Activated T-helper 17 cell treated with anti-CD3 and anti-CD28 coated beads, Interleukin-2, amount 50 U/mL, for 72 hours (primary cell): ENCODE measurements at regions not wholly inside any gene's neighbourhood (a gene's known extent, or its start where the extent isn't known, plus 50 kb on each side); places are given as distances from the start of the nearest gene placed in this dataset.
A peak's percentile ranks its signal among the peaks of the same experiment; 100 is the strongest.

ENCODE experiments used
- ATAC-seq: fragments of 150-1000 bp; cut with Tn5 transposase; replicated peaks from 2 replicates; pipeline ENCODE4 v1.10.0; 2021; ENCODE audit warnings: mild to moderate bottlenecking, moderate library complexity
- H3K27ac Mint-ChIP-seq: one replicate; pipeline ENCODE4 v1.8.0; 2022; ENCODE audit warnings: mixed read lengths
- H3K27me3 Mint-ChIP-seq: one replicate; pipeline ENCODE4 v1.8.0; 2022; ENCODE audit warnings: mixed read lengths
- H3K36me3 Mint-ChIP-seq: one replicate; pipeline ENCODE4 v1.8.0; 2022; ENCODE audit warnings: low read depth, mild to moderate bottlenecking, mixed read lengths
- H3K4me1 Mint-ChIP-seq: one replicate; pipeline ENCODE4 v1.8.0; 2022; ENCODE audit warnings: mixed read lengths
- H3K4me3 Mint-ChIP-seq: one replicate; pipeline ENCODE4 v1.8.0; 2022; ENCODE audit warnings: mild to moderate bottlenecking, mixed read lengths
- H3K9me3 Mint-ChIP-seq: one replicate; pipeline ENCODE4 v1.8.0; 2022; ENCODE audit warnings: mixed read lengths

GRCh38 chr11:15635521-15635920, 520.8 kb downstream of the INSC start:
- no peak for ATAC-seq
- Mint-ChIP-seq H3K9me3 (no peaks in the 10 kb centered on the region), H3K36me3 (no peaks in the 10 kb centered on the region), H3K27me3 (peaks cover 19% of the 10 kb centered on the region), H3K27ac (no peak overlapping the region), H3K4me1 (no peaks in the 10 kb centered on the region), H3K4me3 (no peak overlapping the region)

DNA sequence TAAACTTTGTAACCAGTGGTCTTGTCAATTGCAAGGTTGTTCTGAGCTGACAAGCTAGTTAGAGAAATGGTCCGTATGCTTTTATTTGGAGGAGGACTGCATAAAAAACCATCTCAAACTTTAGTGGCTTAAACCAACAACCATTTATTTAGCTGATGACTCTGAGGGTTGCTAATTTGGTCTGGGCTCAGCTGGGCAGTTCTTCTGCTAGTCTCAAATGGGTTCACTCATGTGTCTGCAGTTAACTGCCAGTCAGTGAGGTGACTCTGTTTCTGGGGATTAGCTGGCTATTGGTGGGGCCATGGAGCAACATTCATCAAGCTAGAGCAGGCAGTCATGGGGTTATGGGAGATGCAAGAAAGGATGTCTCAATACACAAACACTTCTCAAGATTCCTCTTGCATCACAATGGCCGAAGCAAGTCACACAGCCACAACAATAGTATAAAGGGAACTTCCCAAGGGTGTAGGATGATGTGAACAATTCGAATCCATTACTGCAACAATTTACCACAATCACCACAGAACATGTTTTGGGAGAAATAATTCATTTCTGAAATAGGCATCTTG, 521.9 kb downstream of the INSC start:
- Mint-ChIP-seq H3K36me3 (no peaks in the 10 kb centered on the region), H3K9me3 (no peaks in the 10 kb centered on the region), H3K4me1 (no peaks in the 10 kb centered on the region), H3K4me3 (no peak overlapping the region), H3K27me3 (peaks cover 16% of the 10 kb centered on the region), H3K27ac (no peak overlapping the region)
- ATAC-seq = no peak

GRCh38 chr11:15638386-15638787, 523.7 kb downstream of the INSC start:
- H3K36me3 Mint-ChIP-seq = no peaks in the 10 kb centered on the region
- no peaks in the 10 kb centered on the region for H3K4me1 Mint-ChIP-seq
- H3K9me3 Mint-ChIP-seq = no peaks in the 10 kb centered on the region
- no peak overlapping the region for H3K27ac Mint-ChIP-seq
- no peak for ATAC-seq
- H3K4me3 Mint-ChIP-seq = no peak overlapping the region
- H3K27me3 Mint-ChIP-seq = peaks cover 15% of the 10 kb centered on the region

DNA sequence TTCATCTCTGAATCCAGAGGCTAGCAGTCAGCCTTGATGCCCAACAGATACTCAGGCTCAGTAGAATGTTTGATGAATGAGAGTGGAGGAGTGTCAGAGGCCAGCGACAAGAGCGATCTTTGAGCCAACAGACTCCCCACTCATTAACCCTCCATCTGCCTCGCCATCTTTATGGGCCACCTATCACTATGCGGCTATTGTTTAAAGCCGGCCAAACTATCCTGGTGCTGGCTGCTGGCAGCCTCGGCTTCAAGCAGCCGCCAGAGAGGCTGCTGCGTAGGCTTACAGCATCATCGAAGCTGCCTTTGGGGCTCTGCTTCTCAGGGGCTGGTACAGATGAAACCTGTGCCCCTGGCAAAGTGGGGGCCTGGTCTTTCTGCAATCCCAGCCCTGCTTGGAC, 525.6 kb downstream of the INSC start:
- H3K27ac Mint-ChIP-seq = no peak overlapping the region
- H3K4me3 Mint-ChIP-seq = no peak overlapping the region
- no peaks in the 10 kb centered on the region for H3K9me3 Mint-ChIP-seq
- H3K27me3 Mint-ChIP-seq = peaks cover 20% of the 10 kb centered on the region
- ATAC-seq = no peak
- H3K36me3 Mint-ChIP-seq = no peaks in the 10 kb centered on the region
- H3K4me1 Mint-ChIP-seq = no peaks in the 10 kb centered on the region

DNA sequence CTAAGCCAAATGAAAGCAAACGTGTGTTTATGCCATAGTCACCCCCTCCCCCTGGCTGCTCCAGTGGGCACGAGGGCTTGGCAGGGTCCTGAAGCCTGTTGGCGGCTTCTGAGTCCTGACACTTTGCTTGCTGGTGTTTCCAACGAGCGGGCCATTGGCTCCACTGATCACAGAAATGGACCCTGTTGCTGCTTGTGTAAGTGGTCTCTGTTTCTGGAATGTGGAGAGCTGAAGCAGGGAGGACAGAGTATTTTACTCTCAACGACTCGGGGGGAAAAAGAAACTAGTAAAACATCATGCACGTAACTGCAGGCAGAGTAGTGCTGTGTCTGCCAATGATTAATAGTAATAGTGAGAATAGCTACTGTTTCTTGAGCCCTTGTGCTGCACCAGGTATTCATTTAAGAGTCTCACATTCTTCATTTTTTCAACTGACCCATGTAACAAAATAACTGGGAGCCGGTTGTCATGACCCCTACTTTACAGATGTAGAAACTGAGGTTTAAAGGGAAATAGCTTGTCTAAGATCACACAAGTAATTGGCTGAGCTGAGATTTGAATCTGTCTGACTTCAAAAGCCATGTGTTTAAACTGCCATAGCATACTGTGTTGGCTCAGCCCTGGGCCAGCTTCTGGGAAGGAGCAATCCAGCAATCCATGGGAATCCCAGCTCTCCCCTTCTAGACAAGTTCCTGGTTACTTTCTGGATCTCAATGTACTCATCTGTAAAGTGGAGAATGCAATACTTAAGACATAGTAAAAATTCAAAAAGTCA, 526.7 kb downstream of the INSC start:
- no peaks in the 10 kb centered on the region for H3K9me3 Mint-ChIP-seq
- H3K4me1 Mint-ChIP-seq = no peaks in the 10 kb centered on the region

DNA sequence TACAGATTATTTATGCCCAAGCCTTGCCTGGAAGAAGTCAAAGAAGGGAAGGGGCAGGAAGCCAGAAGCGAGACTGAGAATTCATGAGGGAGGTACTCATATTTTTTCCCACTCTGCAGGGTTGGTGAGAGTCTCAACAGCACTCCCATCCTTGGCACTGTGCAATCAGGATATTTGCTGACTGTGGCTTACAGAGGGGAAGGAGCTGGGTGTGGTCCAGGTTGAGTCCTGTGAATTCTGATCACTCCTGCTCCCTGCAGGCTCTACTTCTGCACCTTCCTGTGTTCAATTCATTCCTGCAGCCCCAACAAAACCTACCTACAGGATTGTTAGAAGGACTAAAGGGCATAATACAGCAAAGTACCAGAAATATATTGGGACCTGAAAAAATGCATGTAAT, 530.5 kb downstream of the INSC start:
- Mint-ChIP-seq H3K4me1 (no peaks in the 10 kb centered on the region), H3K36me3 (no peaks in the 10 kb centered on the region), H3K27me3 (peaks cover 11% of the 10 kb centered on the region), H3K9me3 (no peaks in the 10 kb centered on the region), H3K4me3 (no peak overlapping the region), H3K27ac (no peak overlapping the region)
- ATAC-seq = no peak

More for the DNA sequence above, 526.7 kb downstream of the INSC start:
- no peak for ATAC-seq
- Mint-ChIP-seq H3K27ac (no peak overlapping the region), H3K4me3 (no peak overlapping the region), H3K27me3 (peaks cover 14% of the 10 kb centered on the region), H3K36me3 (no peaks in the 10 kb centered on the region)

DNA sequence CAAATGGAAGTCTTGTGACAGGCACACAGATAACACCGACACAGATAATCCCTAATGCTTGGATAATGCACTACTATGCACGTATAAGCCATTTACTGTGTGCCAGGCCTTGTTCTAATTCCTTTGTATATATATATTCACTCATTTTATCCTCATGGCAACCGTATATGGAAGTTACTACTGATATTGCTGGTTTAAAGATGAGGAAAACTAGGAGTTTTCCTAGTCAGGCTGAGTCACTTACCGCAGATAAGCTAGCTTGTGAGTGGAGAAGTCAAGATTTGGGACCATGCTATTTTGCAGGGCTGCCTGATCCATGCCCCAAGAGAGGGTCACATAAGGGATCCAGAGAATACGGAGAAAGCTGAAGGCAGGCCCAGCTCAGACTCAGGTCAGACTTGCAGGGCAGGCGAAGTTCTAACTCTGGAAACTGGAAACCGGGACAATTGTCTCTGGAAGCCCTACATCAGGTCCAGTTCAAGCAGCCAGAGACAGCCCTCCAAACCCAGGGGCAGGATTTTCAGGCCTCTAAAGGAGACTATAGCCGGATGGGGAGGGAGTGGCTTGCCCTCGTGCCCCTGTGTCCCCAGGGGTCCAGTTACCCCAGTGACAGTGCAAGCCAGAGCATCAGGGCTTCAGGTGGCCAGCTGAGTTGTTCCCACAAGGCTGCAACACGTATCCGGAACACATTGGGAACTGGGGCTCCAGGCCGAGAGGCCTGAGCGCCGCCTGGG, 534.8 kb downstream of the INSC start:
- Mint-ChIP-seq H3K36me3 (no peaks in the 10 kb centered on the region), H3K4me3 (no peak overlapping the region), H3K27ac (no peak overlapping the region), H3K27me3 (peaks cover 22% of the 10 kb centered on the region), H3K4me1 (no peaks in the 10 kb centered on the region), H3K9me3 (no peaks in the 10 kb centered on the region)
- ATAC-seq = peak; percentile 5

DNA sequence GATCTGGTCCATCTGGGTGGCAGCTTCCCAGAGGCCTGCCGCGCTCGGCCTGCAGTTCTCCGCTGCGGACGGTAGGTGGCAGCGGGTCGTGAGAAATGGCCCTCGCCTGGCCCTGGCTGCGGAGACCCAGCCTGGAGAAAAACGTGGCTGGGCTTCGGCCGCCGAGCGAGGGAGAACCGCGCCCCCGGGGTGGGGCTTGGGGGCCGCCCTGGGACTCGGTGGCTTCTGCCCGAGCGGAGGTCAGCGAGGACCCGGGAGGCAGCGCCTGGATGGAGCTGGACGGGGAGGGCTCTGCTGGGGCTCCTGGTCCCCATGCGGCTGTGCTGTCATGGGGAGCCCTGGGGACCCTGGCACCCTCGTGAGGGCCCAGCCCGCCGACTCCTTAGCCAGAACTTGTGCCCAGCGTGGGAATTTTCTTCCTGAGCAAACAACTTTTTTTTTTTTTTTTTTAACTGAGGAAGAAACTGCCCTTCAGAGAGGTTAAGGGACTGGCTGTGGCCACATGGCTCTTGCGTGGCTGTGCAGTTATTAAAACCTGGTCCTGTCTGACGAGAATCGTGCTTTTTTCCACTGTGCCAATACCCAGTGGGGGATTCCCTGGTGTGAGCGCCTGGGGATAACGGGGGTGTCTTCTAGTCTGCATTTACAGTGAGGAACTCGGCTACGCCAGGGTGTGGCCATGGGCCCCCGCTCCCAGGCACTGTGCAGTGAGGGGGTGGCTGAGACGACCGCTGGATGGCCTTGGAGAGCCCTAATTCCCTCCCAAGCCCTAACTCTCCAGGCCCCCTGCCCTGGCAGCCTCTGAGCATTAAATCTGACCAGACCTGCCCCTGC, 535.6 kb downstream of the INSC start:
- H3K4me3 Mint-ChIP-seq = peak overlapping the region; percentile 24
- H3K36me3 Mint-ChIP-seq = no peaks in the 10 kb centered on the region
- H3K27ac Mint-ChIP-seq = no peak overlapping the region
- H3K9me3 Mint-ChIP-seq = no peaks in the 10 kb centered on the region
- H3K4me1 Mint-ChIP-seq = no peaks in the 10 kb centered on the region
- H3K27me3 Mint-ChIP-seq = peaks cover 18% of the 10 kb centered on the region
- ATAC-seq = peak; percentile 91

- Mint-ChIP-seq H3K4me3 (peak overlapping the region; percentile 24), H3K9me3 (no peaks in the 10 kb centered on the region), H3K27me3 (peaks cover 18% of the 10 kb centered on the region), H3K4me1 (no peaks in the 10 kb centered on the region), H3K27ac (no peak overlapping the region), H3K36me3 (no peaks in the 10 kb centered on the region)
- ATAC-seq = no peak
Measured at GRCh38 chr11:15651033-15651432, 536.3 kb downstream of the INSC start.

GRCh38 chr11:15651816-15652215, 537.1 kb downstream of the INSC start:
- H3K27ac Mint-ChIP-seq = no peak overlapping the region
- peaks cover 18% of the 10 kb centered on the region for H3K27me3 Mint-ChIP-seq
- H3K36me3 Mint-ChIP-seq = no peaks in the 10 kb centered on the region
- no peak for ATAC-seq
- H3K9me3 Mint-ChIP-seq = no peaks in the 10 kb centered on the region
- no peak overlapping the region for H3K4me3 Mint-ChIP-seq
- H3K4me1 Mint-ChIP-seq = no peaks in the 10 kb centered on the region

DNA sequence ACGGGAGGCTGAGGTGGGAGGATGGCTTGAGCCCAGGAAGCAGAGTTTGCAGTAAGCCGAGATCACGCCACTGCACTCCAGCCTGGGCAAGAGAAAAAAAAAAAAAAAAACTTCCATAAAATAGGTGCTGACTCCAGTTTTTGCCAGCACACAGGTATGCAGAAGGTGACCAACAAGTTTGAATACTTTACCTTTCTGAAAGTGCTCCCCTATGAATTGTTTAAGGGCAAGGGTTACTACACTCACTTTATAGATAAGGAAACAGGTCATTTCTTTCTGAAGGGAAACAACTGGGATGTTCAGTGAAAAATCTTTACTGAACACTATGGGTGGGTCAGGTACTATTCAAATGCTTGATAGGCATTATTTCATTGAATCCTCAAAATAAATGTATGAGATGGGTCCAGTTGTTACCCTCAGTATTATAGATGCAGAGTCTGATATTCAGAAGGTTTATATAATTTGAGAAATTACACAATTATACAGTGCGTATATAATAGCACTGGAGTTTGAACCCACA, 538.5 kb downstream of the INSC start:
- Mint-ChIP-seq H3K36me3 (no peaks in the 10 kb centered on the region), H3K4me1 (no peaks in the 10 kb centered on the region), H3K9me3 (no peaks in the 10 kb centered on the region), H3K27me3 (peaks cover 18% of the 10 kb centered on the region), H3K27ac (no peak overlapping the region), H3K4me3 (no peak overlapping the region)
- no peak for ATAC-seq

GRCh38 chr11:15654451-15654850, 539.7 kb downstream of the INSC start:
- no peak overlapping the region for H3K4me3 Mint-ChIP-seq

GRCh38 chr11:15655552-15655951, 540.8 kb downstream of the INSC start:
- Mint-ChIP-seq H3K4me3 (no peak overlapping the region), H3K36me3 (no peaks in the 10 kb centered on the region), H3K27me3 (peaks cover 18% of the 10 kb centered on the region), H3K4me1 (no peaks in the 10 kb centered on the region), H3K27ac (no peak overlapping the region), H3K9me3 (no peaks in the 10 kb centered on the region)
- no peak for ATAC-seq

More at GRCh38 chr11:15654451-15654850, 539.7 kb downstream of the INSC start:
- Mint-ChIP-seq H3K36me3 (no peaks in the 10 kb centered on the region), H3K27me3 (peaks cover 18% of the 10 kb centered on the region), H3K27ac (no peak overlapping the region), H3K9me3 (no peaks in the 10 kb centered on the region), H3K4me1 (no peaks in the 10 kb centered on the region)
- ATAC-seq = no peak

DNA sequence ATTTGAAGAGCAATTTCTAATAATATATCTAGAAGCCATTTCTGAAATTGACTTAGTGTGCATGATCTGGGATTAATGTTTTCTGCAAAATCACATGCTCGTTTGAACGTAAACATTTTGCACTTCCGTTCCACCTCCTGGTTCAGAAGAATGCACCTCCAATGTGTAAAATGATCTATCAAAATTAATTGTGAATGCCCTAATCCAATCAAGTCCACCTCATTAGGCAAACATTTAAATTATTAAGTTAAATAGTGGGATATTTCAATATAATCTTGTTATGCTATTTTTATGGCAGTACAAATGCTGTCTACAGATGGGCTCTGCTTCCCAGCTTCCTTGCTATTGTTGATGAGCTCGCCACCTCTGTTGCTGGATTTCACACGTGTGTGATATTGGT, 542.5 kb downstream of the INSC start:
- Mint-ChIP-seq H3K36me3 (no peaks in the 10 kb centered on the region), H3K9me3 (no peaks in the 10 kb centered on the region), H3K27me3 (peaks cover 7% of the 10 kb centered on the region), H3K4me3 (no peak overlapping the region), H3K4me1 (no peaks in the 10 kb centered on the region), H3K27ac (no peak overlapping the region)
- ATAC-seq = no peak
